GM12891 (cell line): ENCODE measurements at regions not wholly inside any gene's neighbourhood (a gene's known extent, or its start where the extent isn't known, plus 50 kb on each side); places are given as distances from the start of the nearest gene placed in this dataset.

ENCODE experiments used
- PAX5 ChIP-seq: IDR thresholded peaks from 2 replicates; pipeline ENCODE4 v1.6.1; 2011; ENCODE audit warnings: low read length, moderate library complexity, mild to moderate bottlenecking; ENCODE audit not compliant: insufficient read depth, severe bottlenecking
- POLR2A ChIP-seq: IDR thresholded peaks from 2 replicates; pipeline ENCODE4 v1.6.1; 2011; ENCODE audit warnings: low read depth, low read length, control low read depth

GRCh38 chr12:125892276-125892675, 827.0 kb downstream of the AACS start:
- no peak for TF ChIP-seq POLR2A
- no peak for TF ChIP-seq PAX5
